Effector memory CD4-positive, alpha-beta T cell (primary cell): ENCODE measurements at regions not wholly inside any gene's neighbourhood (a gene's known extent, or its start where the extent isn't known, plus 50 kb on each side); places are given as distances from the start of the nearest gene placed in this dataset.
"Not testable (repeated sequence)": the region's sequence is repeated elsewhere in the genome, so short reads cannot be mapped to it uniquely, and the experiment has no call there.

Experiments used
- DNase-seq, 3 donors: peaks; one replicate each; pipeline ENCODE4 v3.0.0-alpha.2; 2020
- H3K27ac ChIP-seq: 2 replicates; pipeline ENCODE4 v1.7.0; 2013; ENCODE audit warnings: mild to moderate bottlenecking, low read length, moderate library complexity; ENCODE audit not compliant: insufficient read depth, poor library complexity, severe bottlenecking
- H3K27me3 ChIP-seq: replicated peaks from 2 replicates; pipeline ENCODE4 v1.7.0; 2013; ENCODE audit warnings: mild to moderate bottlenecking, low read length; ENCODE audit not compliant: insufficient read depth, control insufficient read depth, poor library complexity, severe bottlenecking
- H3K36me3 ChIP-seq: 2 replicates; pipeline ENCODE4 v1.7.0; 2013; ENCODE audit warnings: mild to moderate bottlenecking, low read length, moderate library complexity; ENCODE audit not compliant: control insufficient read depth, insufficient read depth
- H3K4me1 ChIP-seq: 2 replicates; pipeline ENCODE4 v1.7.0; 2013; ENCODE audit warnings: low read length, mild to moderate bottlenecking; ENCODE audit not compliant: control insufficient read depth, insufficient read depth, poor library complexity, severe bottlenecking
- H3K4me3 ChIP-seq: 2 replicates; pipeline ENCODE4 v1.7.0; 2013; ENCODE audit warnings: low read length, low read depth, mild to moderate bottlenecking; ENCODE audit not compliant: insufficient read depth, poor library complexity, severe bottlenecking
- H3K9me3 ChIP-seq: 2 replicates; pipeline ENCODE4 v1.7.0; 2013; ENCODE audit warnings: mild to moderate bottlenecking, low read length, moderate library complexity; ENCODE audit not compliant: control insufficient read depth

DNA sequence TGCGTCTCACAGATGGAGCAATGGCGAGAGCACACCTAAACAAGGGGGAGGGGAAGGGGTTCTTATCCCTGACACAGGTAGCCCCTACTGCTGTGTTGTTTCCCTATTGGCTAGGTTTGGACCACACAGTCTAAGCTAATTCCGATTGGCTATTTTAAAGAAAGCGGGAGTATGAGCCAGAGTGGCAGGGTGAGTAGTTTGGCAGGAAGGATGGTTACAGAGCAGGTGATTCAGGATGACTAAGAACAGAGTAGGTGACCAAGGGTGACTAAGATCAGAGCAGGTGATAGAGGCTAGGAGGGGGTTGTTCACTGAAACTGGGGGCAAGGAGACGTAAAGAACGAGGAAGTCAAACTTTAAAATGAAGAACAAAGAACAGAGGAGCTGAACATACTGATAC, 511.8 kb downstream of the EDEM1 start:
- H3K4me1 ChIP-seq, result no peaks in the 10 kb centered on the region
- H3K27me3 ChIP-seq, result no peaks in the 10 kb centered on the region
- no peaks in the 10 kb centered on the region for H3K9me3 ChIP-seq
- no peak for DNase-seq
- H3K4me3 ChIP-seq, result no peak overlapping the region
- H3K27ac ChIP-seq, result no peak overlapping the region
- H3K36me3 ChIP-seq, result no peaks in the 10 kb centered on the region

DNA sequence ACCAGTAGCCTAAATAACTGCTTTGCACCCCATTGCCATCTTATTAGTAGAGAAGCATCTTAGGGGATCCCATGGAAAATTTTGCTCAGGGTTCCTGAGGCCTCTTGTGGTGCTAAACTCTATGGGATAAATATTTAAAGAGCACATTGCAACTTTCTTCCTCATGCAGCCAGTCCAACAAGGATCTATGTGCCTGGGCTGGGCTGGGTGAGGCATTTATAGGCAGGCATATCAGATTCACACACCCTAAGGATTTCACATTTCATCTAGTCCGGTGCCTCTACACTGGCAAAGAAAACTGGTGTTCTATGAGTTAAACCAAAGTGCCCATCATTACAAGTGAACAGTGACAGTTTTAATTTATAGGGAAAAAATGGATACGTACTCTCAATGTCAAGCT, 512.3 kb downstream of the EDEM1 start:
- no peak for DNase-seq
- no peaks in the 10 kb centered on the region for H3K4me1 ChIP-seq
- H3K9me3 ChIP-seq, result no peaks in the 10 kb centered on the region
- H3K4me3 ChIP-seq, result no peak overlapping the region
- H3K36me3 ChIP-seq, result no peaks in the 10 kb centered on the region
- H3K27ac ChIP-seq, result no peak overlapping the region
- no peaks in the 10 kb centered on the region for H3K27me3 ChIP-seq

DNA sequence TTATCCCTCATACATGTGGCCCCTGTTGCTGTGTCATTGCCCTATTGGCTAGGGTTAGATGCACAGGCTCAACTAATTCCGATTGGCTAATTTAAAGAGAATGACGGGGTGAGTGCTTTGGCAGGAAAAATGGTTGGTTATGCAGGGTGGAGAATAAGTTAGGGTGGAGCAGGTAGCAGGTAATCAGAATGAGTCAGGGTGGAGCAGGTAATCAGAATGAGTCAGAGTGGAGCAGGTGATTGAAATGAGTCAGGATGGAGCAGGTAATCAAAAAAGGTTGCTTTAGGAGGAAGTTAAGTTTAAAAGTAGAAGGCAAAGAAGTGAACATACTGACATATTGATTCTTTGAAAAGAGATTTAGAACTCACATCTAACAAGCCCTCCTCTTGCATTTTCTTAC, 513.5 kb downstream of the EDEM1 start:
- not testable (repeated sequence) for H3K27me3 ChIP-seq, H3K4me1 ChIP-seq, H3K4me3 ChIP-seq, H3K36me3 ChIP-seq, DNase-seq, H3K27ac ChIP-seq, H3K9me3 ChIP-seq

DNA sequence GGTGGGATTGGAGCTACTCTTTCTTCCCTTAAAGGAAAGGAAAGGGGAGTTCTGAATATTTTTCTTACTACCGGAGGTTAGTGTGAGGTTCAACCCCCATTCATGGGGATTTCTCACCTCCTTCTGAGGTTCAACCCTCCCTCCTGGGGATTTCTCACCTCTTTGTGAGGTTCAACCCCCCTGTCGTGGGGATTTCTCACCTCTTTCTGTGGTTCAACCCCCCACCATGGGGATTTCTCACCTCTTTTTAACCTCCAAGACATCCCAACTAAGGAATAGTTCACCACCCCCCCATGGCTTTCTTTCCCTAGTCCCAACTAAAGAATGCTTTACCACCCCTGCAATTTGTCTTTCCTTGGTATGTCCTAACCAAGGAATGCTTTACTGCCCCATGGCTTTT, 520.3 kb downstream of the EDEM1 start:
- DNase-seq, result no peak
- Histone ChIP-seq H3K4me3 (no peak overlapping the region), H3K36me3 (no peaks in the 10 kb centered on the region), H3K27me3 (no peaks in the 10 kb centered on the region), H3K4me1 (no peaks in the 10 kb centered on the region), H3K27ac (no peak overlapping the region), H3K9me3 (no peaks in the 10 kb centered on the region)

DNA sequence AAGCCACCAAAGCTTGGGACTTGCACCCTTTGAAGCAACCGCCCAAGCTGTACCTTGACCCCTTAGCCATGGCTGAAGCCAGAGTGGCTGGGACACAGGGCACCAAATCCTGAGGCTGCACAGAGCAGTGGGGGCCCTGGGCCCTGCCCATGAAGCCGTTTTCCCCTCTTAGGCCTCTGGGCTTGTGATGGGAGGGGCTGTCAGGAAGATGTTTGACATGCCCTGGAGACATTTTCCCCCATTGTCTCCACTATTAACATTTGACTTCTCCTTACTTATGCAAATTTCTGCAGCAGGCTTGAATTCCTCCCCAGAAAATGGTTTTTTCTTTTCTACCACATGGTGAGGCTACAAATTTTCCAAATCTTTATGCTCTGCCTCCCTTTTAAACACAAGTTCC, 522.2 kb downstream of the EDEM1 start:
- no peaks in the 10 kb centered on the region for H3K9me3 ChIP-seq
- no peak for DNase-seq
- no peak overlapping the region for H3K4me3 ChIP-seq
- no peaks in the 10 kb centered on the region for H3K4me1 ChIP-seq
- no peaks in the 10 kb centered on the region for H3K36me3 ChIP-seq
- no peak overlapping the region for H3K27ac ChIP-seq
- no peaks in the 10 kb centered on the region for H3K27me3 ChIP-seq

DNA sequence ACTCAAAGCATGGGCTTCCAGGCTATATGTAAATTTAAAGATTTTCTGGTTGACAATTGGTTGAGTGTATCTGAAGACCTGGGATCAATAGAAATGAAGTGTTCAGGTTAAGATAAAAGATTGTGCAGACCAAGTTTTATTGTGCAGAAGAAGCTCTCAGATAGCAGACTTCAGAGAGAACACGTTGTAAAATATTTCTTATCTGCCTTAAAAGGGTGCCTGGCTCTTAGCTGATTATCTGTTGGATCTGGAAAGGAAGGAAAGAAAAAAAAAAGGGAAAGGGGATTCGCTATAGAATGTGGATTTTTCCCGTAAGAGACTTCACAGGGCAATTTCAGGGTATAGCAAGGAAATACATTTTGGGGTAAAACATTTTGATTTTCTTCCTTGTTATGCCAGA, 523.2 kb downstream of the EDEM1 start:
- H3K9me3 ChIP-seq, result no peaks in the 10 kb centered on the region
- DNase-seq, result no peak
- H3K27ac ChIP-seq, result no peak overlapping the region
- H3K27me3 ChIP-seq, result no peaks in the 10 kb centered on the region
- H3K36me3 ChIP-seq, result no peaks in the 10 kb centered on the region
- H3K4me3 ChIP-seq, result no peak overlapping the region
- H3K4me1 ChIP-seq, result no peaks in the 10 kb centered on the region

DNA sequence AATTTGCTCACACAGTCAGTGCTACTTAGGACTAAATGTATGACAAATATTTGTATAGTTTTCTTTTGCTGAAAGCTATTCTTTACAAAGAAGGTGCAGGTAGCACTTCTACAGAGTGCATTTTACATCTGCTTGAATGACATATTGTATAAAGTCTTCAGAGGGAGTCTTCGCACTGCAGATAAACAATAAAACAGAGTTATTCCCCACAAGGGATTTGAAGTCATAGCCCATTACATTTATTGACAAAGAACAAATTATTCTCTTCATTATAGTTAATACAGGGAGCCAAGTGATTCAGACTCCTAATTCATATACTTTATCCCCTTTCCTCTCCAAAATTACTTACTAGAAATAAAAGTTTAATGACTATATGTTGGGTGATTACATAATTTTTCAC, 529.7 kb downstream of the EDEM1 start:
- H3K4me1 ChIP-seq, result no peaks in the 10 kb centered on the region
- no peak for DNase-seq

DNA sequence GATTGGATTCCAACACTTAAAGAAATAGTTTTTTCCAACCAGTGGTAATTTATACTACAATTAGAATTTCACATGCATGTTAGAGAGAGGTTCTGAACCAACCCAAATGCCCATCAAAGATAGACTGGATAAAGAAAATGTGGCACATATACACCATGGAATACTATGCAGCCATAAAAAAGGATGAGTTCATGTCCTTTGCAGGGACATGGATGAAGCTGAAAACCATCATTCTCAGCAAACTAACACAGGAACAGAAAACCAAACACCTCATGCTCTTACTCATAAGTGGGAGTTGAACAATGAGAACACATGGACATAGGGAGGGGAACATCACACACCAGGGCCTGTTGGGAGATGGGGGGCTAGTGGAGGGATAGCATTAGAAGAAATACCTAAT, 532.2 kb downstream of the EDEM1 start:
- not testable (repeated sequence) for H3K4me1 ChIP-seq, H3K9me3 ChIP-seq, H3K27me3 ChIP-seq, H3K4me3 ChIP-seq, H3K27ac ChIP-seq, H3K36me3 ChIP-seq, DNase-seq

More for the DNA sequence above, 529.7 kb downstream of the EDEM1 start:
- no peaks in the 10 kb centered on the region for H3K27me3 ChIP-seq
- no peaks in the 10 kb centered on the region for H3K9me3 ChIP-seq
- H3K36me3 ChIP-seq, result no peaks in the 10 kb centered on the region
- no peak overlapping the region for H3K4me3 ChIP-seq
- H3K27ac ChIP-seq, result no peak overlapping the region

DNA sequence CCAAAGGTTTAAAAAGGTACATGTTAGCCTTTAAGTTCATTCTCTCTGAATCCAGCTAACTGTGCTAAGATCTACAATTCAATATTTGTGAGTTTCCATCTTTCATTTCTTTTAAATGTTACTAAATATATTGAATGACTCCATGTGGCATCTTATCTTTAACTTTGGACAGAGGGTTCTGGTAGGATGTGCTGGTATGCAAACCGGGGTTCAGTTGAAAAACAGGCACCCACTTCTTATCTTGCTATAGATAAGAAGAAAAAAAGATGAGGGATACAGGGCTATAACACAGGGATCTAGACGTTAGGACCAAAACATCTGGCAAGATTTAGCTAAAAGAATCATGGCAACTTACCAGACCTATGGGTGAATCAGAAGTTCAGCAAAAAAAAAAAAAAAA, 538.3 kb downstream of the EDEM1 start:
- no peak for DNase-seq
- no peak overlapping the region for H3K27ac ChIP-seq
- no peak overlapping the region for H3K4me3 ChIP-seq
- H3K36me3 ChIP-seq, result no peaks in the 10 kb centered on the region
- H3K9me3 ChIP-seq, result no peaks in the 10 kb centered on the region
- H3K27me3 ChIP-seq, result no peaks in the 10 kb centered on the region
- H3K4me1 ChIP-seq, result no peaks in the 10 kb centered on the region

DNA sequence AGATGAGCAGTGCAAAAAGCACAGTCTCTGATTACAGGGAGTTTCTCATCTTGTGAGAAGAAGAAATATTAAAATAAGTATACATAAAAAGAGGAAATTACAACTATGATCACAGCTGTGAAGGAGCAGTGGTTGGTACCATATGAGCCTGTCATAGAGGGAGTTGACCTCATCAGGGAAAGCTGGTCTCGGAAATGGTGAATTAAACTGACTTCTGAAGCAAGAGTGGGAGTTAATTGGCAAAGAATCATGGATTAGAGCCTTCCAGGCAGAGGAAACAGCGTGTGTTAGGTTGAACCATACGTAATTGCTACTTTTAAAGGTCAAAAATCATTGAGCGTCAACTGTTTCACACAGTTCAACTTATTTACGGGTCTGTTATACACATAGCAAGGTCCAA, 539.1 kb downstream of the EDEM1 start:
- no peak for DNase-seq
- Histone ChIP-seq H3K4me3 (no peak overlapping the region), H3K27ac (no peak overlapping the region), H3K4me1 (no peaks in the 10 kb centered on the region), H3K9me3 (no peaks in the 10 kb centered on the region), H3K27me3 (no peaks in the 10 kb centered on the region), H3K36me3 (no peaks in the 10 kb centered on the region)
